GM23338 (cell line): ENCODE measurements at regions not wholly inside any gene's neighbourhood (a gene's known extent, or its start where the extent isn't known, plus 50 kb on each side); places are given as distances from the start of the nearest gene placed in this dataset.

Experiments used
- ATAC-seq: fragments of 200-7000 bp; cut with Tn5 transposase; 3 replicates; pipeline ENCODE4 v1.9.1; 2020
- DNase-seq: peaks from one replicate; pipeline ENCODE4 v3.0.0-alpha.2; 2015; ENCODE audit warnings: low spot score
- H2AFZ ChIP-seq: fragments of 200-600 bp; sonication (generic); 2 replicates; pipeline ENCODE4 v1.8.0; 2016; ENCODE audit warnings: antibody characterized with exemption, mild to moderate bottlenecking, moderate library complexity
- H3F3A ChIP-seq: fragments of 200-600 bp; sonication (generic); replicated peaks from 2 replicates; pipeline ENCODE4 v1.8.0; 2017; ENCODE audit warnings: antibody characterized with exemption, mixed run types, low read depth
- H3K27ac ChIP-seq: fragments of 200-600 bp; sonication (generic); 2 replicates; pipeline ENCODE4 v1.6.1; 2016; ENCODE audit warnings: low read depth
- H3K27me3 ChIP-seq: fragments of 200-600 bp; sonication (generic); 2 replicates; pipeline ENCODE4 v1.8.0; 2016; ENCODE audit warnings: mild to moderate bottlenecking, mixed run types, moderate library complexity; ENCODE audit not compliant: insufficient read depth
- H3K36me3 ChIP-seq: fragments of 200-600 bp; sonication (generic); 2 replicates; pipeline ENCODE4 v1.8.0; 2016; ENCODE audit warnings: mild to moderate bottlenecking; ENCODE audit not compliant: insufficient read depth
- H3K4me1 ChIP-seq: fragments of 200-600 bp; sonication (generic); 2 replicates; pipeline ENCODE4 v1.8.0; 2016; ENCODE audit warnings: mild to moderate bottlenecking, moderate library complexity; ENCODE audit not compliant: insufficient read depth
- H3K4me2 ChIP-seq: fragments of 200-600 bp; sonication (generic); 2 replicates; pipeline ENCODE4 v1.7.1; 2017; ENCODE audit warnings: mixed run types
- H3K4me3 ChIP-seq: fragments of 200-600 bp; sonication (generic); 2 replicates; pipeline ENCODE4 v1.6.1; 2016; ENCODE audit warnings: mixed run types
- H3K79me2 ChIP-seq: fragments of 200-600 bp; sonication (generic); replicated peaks from 2 replicates; pipeline ENCODE4 v1.8.0; 2017; ENCODE audit warnings: mild to moderate bottlenecking; ENCODE audit not compliant: insufficient read depth
- H3K9me2 ChIP-seq: fragments of 200-600 bp; sonication (generic); 2 replicates; pipeline ENCODE4 v1.8.0; 2017; ENCODE audit not compliant: insufficient read depth
- H4K20me1 ChIP-seq: fragments of 200-600 bp; sonication (generic); replicated peaks from 2 replicates; pipeline ENCODE4 v1.8.0; 2017; ENCODE audit warnings: mild to moderate bottlenecking; ENCODE audit not compliant: insufficient read depth
- H3K27ac Mint-ChIP-seq: 2 replicates; pipeline ENCODE4 v1.8.0; 2020; ENCODE audit warnings: inconsistent platforms, mild to moderate bottlenecking, moderate library complexity, mixed read lengths
- H3K27me3 Mint-ChIP-seq: 3 replicates; pipeline ENCODE4 v1.8.0; 2022; ENCODE audit warnings: low read depth, mild to moderate bottlenecking, moderate library complexity, mixed read lengths, inconsistent platforms; ENCODE audit not compliant: insufficient read depth, poor library complexity
- H3K36me3 Mint-ChIP-seq: 3 replicates; pipeline ENCODE4 v1.8.0; 2021; ENCODE audit warnings: low read depth, mild to moderate bottlenecking, inconsistent platforms, moderate library complexity, mixed read lengths
- H3K4me1 Mint-ChIP-seq: 3 replicates; pipeline ENCODE4 v1.8.0; 2020; ENCODE audit warnings: mild to moderate bottlenecking, inconsistent platforms, mixed read lengths
- H3K4me3 Mint-ChIP-seq: 3 replicates; pipeline ENCODE4 v1.8.0; 2021; ENCODE audit warnings: moderate library complexity, mild to moderate bottlenecking, inconsistent platforms, mixed read lengths
- H3K9me3 Mint-ChIP-seq: 3 replicates; pipeline ENCODE4 v1.8.0; 2020; ENCODE audit warnings: moderate library complexity, mild to moderate bottlenecking, inconsistent platforms, mixed read lengths
- CREB1 ChIP-seq: fragments of 250-450 bp; sonication (Bioruptor Pico); IDR thresholded peaks from 2 replicates; pipeline ENCODE4 v1.5.0; 2020; ENCODE audit warnings: low read depth, mild to moderate bottlenecking, moderate library complexity
- ETS1 ChIP-seq: IDR thresholded peaks from 2 replicates; pipeline ENCODE4 v1.6.1; 2016; ENCODE audit warnings: antibody characterized with exemption
- EZH2 ChIP-seq: fragments of 200-600 bp; sonication (generic); IDR thresholded peaks from one replicate; pipeline ENCODE4 v1.8.0; 2017; ENCODE audit warnings: antibody characterized with exemption, mild to moderate bottlenecking, low read depth; ENCODE audit not compliant: unreplicated experiment
- EZH2phosphoT487 ChIP-seq: fragments of 200-600 bp; sonication (generic); IDR thresholded peaks from one replicate; pipeline ENCODE4 v1.8.1; 2018; ENCODE audit warnings: antibody characterized with exemption; ENCODE audit not compliant: unreplicated experiment
- JUNB ChIP-seq: IDR thresholded peaks from one replicate; pipeline ENCODE4 v1.6.1; 2016; ENCODE audit warnings: antibody characterized with exemption; ENCODE audit not compliant: unreplicated experiment
- NANOG ChIP-seq: IDR thresholded peaks from 2 replicates; pipeline ENCODE4 v1.6.1; 2016; ENCODE audit warnings: antibody characterized with exemption, borderline replicate concordance
- POLR2AphosphoS5 ChIP-seq: IDR thresholded peaks from 2 replicates; pipeline ENCODE4 v1.6.1; 2016; ENCODE audit warnings: antibody characterized with exemption, low read depth
- REST ChIP-seq: IDR thresholded peaks from one replicate; pipeline ENCODE4 v1.6.1; 2018; ENCODE audit warnings: antibody characterized with exemption; ENCODE audit not compliant: unreplicated experiment
- STAT1 ChIP-seq: IDR thresholded peaks from one replicate; pipeline ENCODE4 v1.6.1; 2016; ENCODE audit warnings: antibody characterized with exemption; ENCODE audit not compliant: unreplicated experiment
- ZNF114 ChIP-seq: fragments of 250-450 bp; sonication (Bioruptor Pico); IDR thresholded peaks from 2 replicates; pipeline ENCODE4 v1.5.0; 2020; ENCODE audit warnings: mild to moderate bottlenecking, moderate library complexity
- ZNF331 ChIP-seq: fragments of 250-450 bp; sonication (Bioruptor Pico); IDR thresholded peaks from 2 replicates; pipeline ENCODE4 v1.5.0; 2020; ENCODE audit warnings: low read depth, mild to moderate bottlenecking, moderate library complexity
- ZNF462 ChIP-seq: fragments of 250-450 bp; sonication (Bioruptor Pico); IDR thresholded peaks from 2 replicates; pipeline ENCODE4 v1.5.0; 2020; ENCODE audit warnings: mild to moderate bottlenecking, moderate library complexity

GRCh38 chr16:35308674-35309073 is 1849.3 kb downstream of the TP53TG3F start:
- Mint-ChIP-seq H3K36me3 (peaks cover 39% of the 10 kb centered on the region), H3K4me1 (no peaks in the 10 kb centered on the region), H3K27ac (no peak overlapping the region), H3K4me3 (no peak overlapping the region), H3K27me3 (peaks cover 4% of the 10 kb centered on the region), H3K9me3 (peaks cover 100% of the 10 kb centered on the region)
- Histone ChIP-seq H3K9me2 (no peaks in the 10 kb centered on the region), H3F3A (no peaks in the 10 kb centered on the region), H3K79me2 (no peaks in the 10 kb centered on the region), H3K4me3 (no peak overlapping the region), H3K27ac (no peak overlapping the region), H3K4me1 (no peaks in the 10 kb centered on the region), H3K36me3 (0 out of 2 replicates have a peak, but pooled peaks cover 3% of the 10 kb centered on the region), H3K27me3 (no peaks in the 10 kb centered on the region), H3K4me2 (no peak overlapping the region), H2AFZ (no peak overlapping the region), H4K20me1 (no peaks in the 10 kb centered on the region)
- TF ChIP-seq ETS1 (no peak), ZNF462 (CRISPR knock-in tag) (no peak), EZH2 (no peak), JUNB (no peak), ZNF114 (no peak), ZNF331 (CRISPR knock-in tag) (no peak), CREB1 (no peak), POLR2AphosphoS5 (no peak), REST (no peak), NANOG (no peak), EZH2phosphoT487 (no peak), STAT1 (no peak)
- no peak for ATAC-seq
- no peak for DNase-seq
